ENCODE measurements at regions not wholly inside any gene's neighbourhood (a gene's known extent, or its start where the extent isn't known, plus 50 kb on each side); places are given as distances from the start of the nearest gene placed in this dataset.

DNA sequence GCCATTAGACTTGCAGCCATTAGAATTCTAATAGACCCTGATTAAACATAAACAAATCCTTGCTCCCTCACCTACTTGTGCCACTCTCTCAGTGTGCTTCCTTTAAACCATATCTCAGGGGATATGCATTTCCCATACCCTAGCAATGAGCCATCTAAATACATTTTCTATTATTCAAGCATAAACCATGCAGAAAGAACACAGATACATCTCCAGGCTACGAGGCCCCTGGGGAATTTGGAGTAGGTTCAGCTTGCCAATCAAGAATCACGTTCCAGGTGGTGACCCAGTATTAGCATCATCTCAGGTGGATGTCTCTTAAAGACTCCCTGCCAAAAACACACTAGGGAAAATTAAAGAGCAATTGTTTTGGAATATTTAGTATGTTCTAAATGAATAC is 93.0 kb upstream of the CCL21 start:
- TF ChIP-seq, protein P1, sequence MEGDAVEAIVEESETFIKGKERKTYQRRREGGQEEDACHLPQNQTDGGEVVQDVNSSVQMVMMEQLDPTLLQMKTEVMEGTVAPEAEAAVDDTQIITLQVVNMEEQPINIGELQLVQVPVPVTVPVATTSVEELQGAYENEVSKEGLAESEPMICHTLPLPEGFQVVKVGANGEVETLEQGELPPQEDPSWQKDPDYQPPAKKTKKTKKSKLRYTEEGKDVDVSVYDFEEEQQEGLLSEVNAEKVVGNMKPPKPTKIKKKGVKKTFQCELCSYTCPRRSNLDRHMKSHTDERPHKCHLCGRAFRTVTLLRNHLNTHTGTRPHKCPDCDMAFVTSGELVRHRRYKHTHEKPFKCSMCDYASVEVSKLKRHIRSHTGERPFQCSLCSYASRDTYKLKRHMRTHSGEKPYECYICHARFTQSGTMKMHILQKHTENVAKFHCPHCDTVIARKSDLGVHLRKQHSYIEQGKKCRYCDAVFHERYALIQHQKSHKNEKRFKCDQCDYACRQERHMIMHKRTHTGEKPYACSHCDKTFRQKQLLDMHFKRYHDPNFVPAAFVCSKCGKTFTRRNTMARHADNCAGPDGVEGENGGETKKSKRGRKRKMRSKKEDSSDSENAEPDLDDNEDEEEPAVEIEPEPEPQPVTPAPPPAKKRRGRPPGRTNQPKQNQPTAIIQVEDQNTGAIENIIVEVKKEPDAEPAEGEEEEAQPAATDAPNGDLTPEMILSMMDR (IDR thresholded peaks at IDR 0.05; ENCODE audit: low read length), result no peak
- no peak for TF ChIP-seq EZH2phosphoT487 (IDR thresholded peaks at IDR 0.05; ENCODE audit: low read length)
